WI38 (cell line): ENCODE measurements at regions not wholly inside any gene's neighbourhood (a gene's known extent, or its start where the extent isn't known, plus 50 kb on each side); places are given as distances from the start of the nearest gene placed in this dataset.
"Not testable (repeated sequence)": the region's sequence is repeated elsewhere in the genome, so short reads cannot be mapped to it uniquely, and the experiment has no call there.

Experiments used
- H3K4me3 ChIP-seq: 2 replicates; pipeline ENCODE4 v1.5.1; 2011; ENCODE audit warnings: low read depth, mild to moderate bottlenecking, control low read depth, low read length
- CTCF ChIP-seq: IDR thresholded peaks from 2 replicates; pipeline ENCODE4 v1.5.1; 2012; ENCODE audit warnings: low read depth, mild to moderate bottlenecking, control low read depth, low read length

GRCh38 chr2:129803871-129804270 lies 175.6 kb upstream of the RAB6C start:
- H3K4me3 ChIP-seq, result no peak overlapping the region
- no peak for TF ChIP-seq CTCF

- no peak for TF ChIP-seq CTCF
- no peak overlapping the region for H3K4me3 ChIP-seq
Measured at GRCh38 chr2:129805899-129806298, 173.6 kb upstream of the RAB6C start.

GRCh38 chr2:129806317-129806716 lies 173.1 kb upstream of the RAB6C start:
- no peak overlapping the region for H3K4me3 ChIP-seq
- TF ChIP-seq CTCF, result no peak

GRCh38 chr2:129806990-129807389 lies 172.5 kb upstream of the RAB6C start:
- TF ChIP-seq CTCF, result no peak
- H3K4me3 ChIP-seq, result no peak overlapping the region

- H3K4me3 ChIP-seq, result not testable (repeated sequence)
Measured at GRCh38 chr2:129807642-129808338, 171.7 kb upstream of the RAB6C start.

- TF ChIP-seq CTCF, result no peak
- H3K4me3 ChIP-seq, result no peak overlapping the region
Measured at GRCh38 chr2:129810521-129810920, 168.9 kb upstream of the RAB6C start.

- H3K4me3 ChIP-seq, result no peak overlapping the region
- TF ChIP-seq CTCF, result no peak
Measured at GRCh38 chr2:129812071-129812470, 167.4 kb upstream of the RAB6C start.

GRCh38 chr2:129812654-129813053 lies 166.8 kb upstream of the RAB6C start:
- no peak for TF ChIP-seq CTCF
- H3K4me3 ChIP-seq, result no peak overlapping the region
